ENCODE measurements at regions not wholly inside any gene's neighbourhood (a gene's known extent, or its start where the extent isn't known, plus 50 kb on each side); places are given as distances from the start of the nearest gene placed in this dataset.

- TF ChIP-seq SUZ12 (IDR thresholded peaks at IDR 0.05; ENCODE audit: extremely low read depth, insufficient read depth, insufficient read length): no peak
- TF ChIP-seq ZNF274 (IDR thresholded peaks at IDR 0.05; ENCODE audit: low read depth, low read length): no peak
Measured at GRCh38 chr9:38126730-38127129, 57.7 kb upstream of the SHB start.
